ENCODE measurements at regions not wholly inside any gene's neighbourhood (a gene's known extent, or its start where the extent isn't known, plus 50 kb on each side); places are given as distances from the start of the nearest gene placed in this dataset.

GRCh38 chr6:25062070-25062811 lies 126.5 kb upstream of the RIPOR2 start:
- Histone ChIP-seq H3K27me3 (ENCODE audit: low read depth) (no peaks in the 10 kb centered on the region), H3K27ac (no peak overlapping the region), H3K4me3 (no peak overlapping the region), H3K9me3 (no peaks in the 10 kb centered on the region), H3K4me1 (no peaks in the 10 kb centered on the region), H3K36me3 (no peaks in the 10 kb centered on the region)
- intact Hi-C loops (cut with DNase I): no loop called here
- ATAC-seq (no peak), DNase-seq (no peak)
- no peak for TF ChIP-seq CTCF (IDR thresholded peaks at IDR 0.05)

- ATAC-seq (no peak), DNase-seq (no peak)
- Histone ChIP-seq H3K9me3 (no peaks in the 10 kb centered on the region), H3K4me1 (no peaks in the 10 kb centered on the region), H3K4me3 (no peak overlapping the region), H3K36me3 (no peaks in the 10 kb centered on the region), H3K27ac (no peak overlapping the region), H3K27me3 (ENCODE audit: low read depth) (no peaks in the 10 kb centered on the region)
- intact Hi-C loops (cut with DNase I): no loop called here
- TF ChIP-seq CTCF (IDR thresholded peaks at IDR 0.05): no peak
Measured at GRCh38 chr6:25064006-25064405, 128.2 kb upstream of the RIPOR2 start.

- no peaks in the 10 kb centered on the region for H3K4me1 ChIP-seq
- no peak for ATAC-seq
- no peaks in the 10 kb centered on the region for H3K9me3 ChIP-seq
- no peak overlapping the region for H3K4me3 ChIP-seq
- no peak overlapping the region for H3K27ac ChIP-seq
- no peak for DNase-seq
- intact Hi-C loops (cut with DNase I): loop anchor here (5.0 kb wide), 1 partner anchor 208 kb away; no protein-coding TSS in a partner anchor
- no peaks in the 10 kb centered on the region for H3K27me3 ChIP-seq (ENCODE audit: low read depth)
- TF ChIP-seq CTCF (IDR thresholded peaks at IDR 0.05): no peak
- no peaks in the 10 kb centered on the region for H3K36me3 ChIP-seq
Measured at GRCh38 chr6:25065666-25066065, 129.9 kb upstream of the RIPOR2 start.

GRCh38 chr6:25066593-25066992 lies 130.8 kb upstream of the RIPOR2 start:
- H3K4me1 ChIP-seq: no peaks in the 10 kb centered on the region
- no peak overlapping the region for H3K4me3 ChIP-seq
- ATAC-seq: no peak
- H3K27me3 ChIP-seq (ENCODE audit: low read depth): no peaks in the 10 kb centered on the region
- H3K36me3 ChIP-seq: no peaks in the 10 kb centered on the region
- no peak overlapping the region for H3K27ac ChIP-seq
- no peak for DNase-seq
- no peaks in the 10 kb centered on the region for H3K9me3 ChIP-seq
- intact Hi-C loops (cut with DNase I): loop anchor here (5.0 kb wide), 1 partner anchor 209 kb away; no protein-coding TSS in a partner anchor
- TF ChIP-seq CTCF (IDR thresholded peaks at IDR 0.05): no peak

GRCh38 chr6:25068866-25069265 lies 133.1 kb upstream of the RIPOR2 start:
- no peak for DNase-seq
- no peak for ATAC-seq
- Histone ChIP-seq H3K36me3 (no peaks in the 10 kb centered on the region), H3K4me3 (no peak overlapping the region), H3K27me3 (ENCODE audit: low read depth) (no peaks in the 10 kb centered on the region), H3K9me3 (no peaks in the 10 kb centered on the region), H3K4me1 (no peaks in the 10 kb centered on the region), H3K27ac (no peak overlapping the region)
- intact Hi-C loops (cut with DNase I): loop anchor here (5.0 kb wide), 1 partner anchor 212 kb away; no protein-coding TSS in a partner anchor
- TF ChIP-seq CTCF (IDR thresholded peaks at IDR 0.05): no peak
